ENCODE measurements at regions not wholly inside any gene's neighbourhood (a gene's known extent, or its start where the extent isn't known, plus 50 kb on each side); places are given as distances from the start of the nearest gene placed in this dataset.

- TF ChIP-seq EZH2 (IDR thresholded peaks at IDR 0.05; ENCODE audit: low read depth, unreplicated experiment) (no peak), CTCF (conservative IDR thresholded peaks at IDR 0.05; ENCODE audit: low read depth in 2 of 2) (no peak), POLR2AphosphoS5 (IDR thresholded peaks at IDR 0.05; ENCODE audit: low read depth) (no peak), EZH2phosphoT487 (IDR thresholded peaks at IDR 0.05; ENCODE audit: unreplicated experiment) (no peak), REST (IDR thresholded peaks at IDR 0.05; ENCODE audit: unreplicated experiment) (no peak), ZNF114 (CRISPR knock-in tag; IDR thresholded peaks at IDR 0.05) (no peak), JUNB (IDR thresholded peaks at IDR 0.05; ENCODE audit: unreplicated experiment) (no peak), CREB1 (CRISPR knock-in tag; IDR thresholded peaks at IDR 0.05; ENCODE audit: low read depth) (no peak), ETS1 (IDR thresholded peaks at IDR 0.05) (no peak), ZNF331 (CRISPR knock-in tag; IDR thresholded peaks at IDR 0.05; ENCODE audit: low read depth) (no peak), NANOG (IDR thresholded peaks at IDR 0.05; ENCODE audit: borderline replicate concordance) (no peak)
Measured at GRCh38 chr14:100994756-100995330, 91.3 kb upstream of the RTL1 start.
